GM18508 (cell line): ENCODE measurements at regions not wholly inside any gene's neighbourhood (a gene's known extent, or its start where the extent isn't known, plus 50 kb on each side); places are given as distances from the start of the nearest gene placed in this dataset.
"Not testable (repeated sequence)": the region's sequence is repeated elsewhere in the genome, so short reads cannot be mapped to it uniquely, and the experiment has no call there.

ENCODE experiments used
- ATAC-seq: cut with Tn5 transposase; IDR thresholded peaks from one replicate; pipeline ENCODE4 v1.9.1; 2021; ENCODE audit warnings: moderate number of reproducible peaks; ENCODE audit not compliant: insufficient read depth, unreplicated experiment

- no peak for ATAC-seq
Observed at GRCh38 chr12:24535334-24536069, 413.4 kb downstream of the BCAT1 start.

- ATAC-seq: no peak
Observed at GRCh38 chr12:24534622-24535021, 414.3 kb downstream of the BCAT1 start.

- ATAC-seq: no peak
Observed at GRCh38 chr12:24533716-24534352, 415.1 kb downstream of the BCAT1 start.

- no peak for ATAC-seq
Observed at GRCh38 chr12:24530689-24531088, 418.2 kb downstream of the BCAT1 start.

GRCh38 chr12:24527102-24527501, 421.8 kb downstream of the BCAT1 start:
- no peak for ATAC-seq

GRCh38 chr12:24522736-24523135, 426.2 kb downstream of the BCAT1 start:
- no peak for ATAC-seq

GRCh38 chr12:24519759-24520158, 429.1 kb downstream of the BCAT1 start:
- ATAC-seq: no peak

GRCh38 chr12:24517000-24517399, 431.9 kb downstream of the BCAT1 start:
- no peak for ATAC-seq

GRCh38 chr12:24510581-24511125, 438.2 kb downstream of the BCAT1 start:
- ATAC-seq: no peak

- ATAC-seq: no peak
Observed at GRCh38 chr12:24507827-24508226, 441.1 kb downstream of the BCAT1 start.

GRCh38 chr12:24505366-24506015, 443.4 kb downstream of the BCAT1 start:
- ATAC-seq: no peak

- ATAC-seq: not testable (repeated sequence)
Observed at GRCh38 chr12:24503477-24503876, 445.4 kb downstream of the BCAT1 start.

- ATAC-seq: no peak
Observed at GRCh38 chr12:24500831-24501230, 448.1 kb downstream of the BCAT1 start.

- no peak for ATAC-seq
Observed at GRCh38 chr12:24500421-24500820, 448.5 kb downstream of the BCAT1 start.

- no peak for ATAC-seq
Observed at GRCh38 chr12:24499151-24500146, 449.5 kb downstream of the BCAT1 start.

GRCh38 chr12:24496755-24497154, 452.1 kb downstream of the BCAT1 start:
- no peak for ATAC-seq

- no peak for ATAC-seq
Observed at GRCh38 chr12:24494401-24494800, 454.5 kb downstream of the BCAT1 start.

GRCh38 chr12:24491968-24492367, 456.9 kb downstream of the BCAT1 start:
- ATAC-seq: no peak

- no peak for ATAC-seq
Observed at GRCh38 chr12:24489939-24490338, 459.0 kb downstream of the BCAT1 start.
